Activated CD4-positive, alpha-beta T cell treated with anti-CD3 and anti-CD28 coated beads for 48 hours (primary cell): ENCODE measurements at regions not wholly inside any gene's neighbourhood (a gene's known extent, or its start where the extent isn't known, plus 50 kb on each side); places are given as distances from the start of the nearest gene placed in this dataset.

Experiments used
- DNase-seq: peaks from one replicate; pipeline ENCODE4 v3.0.0-alpha.2; 2020

DNA sequence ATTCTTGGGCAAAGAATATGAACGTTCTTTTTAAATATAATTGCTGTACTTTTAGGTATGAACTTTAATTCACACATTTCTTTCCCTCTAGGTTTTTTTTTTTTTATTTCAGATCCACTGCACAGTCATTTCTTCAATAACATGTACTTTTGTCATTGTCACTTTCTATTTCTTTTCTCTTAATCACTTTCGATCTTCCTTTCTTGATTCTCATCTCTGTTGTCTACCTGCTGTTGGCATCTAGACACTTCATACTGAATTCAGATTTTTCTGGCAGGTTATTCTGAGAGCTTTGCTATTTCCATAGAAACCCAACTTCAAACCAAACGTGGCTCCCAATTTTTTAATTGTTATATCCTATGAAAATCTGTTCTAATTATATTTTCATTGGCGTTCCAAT lies 211.7 kb upstream of the KLF6 start:
- no peak for DNase-seq

DNA sequence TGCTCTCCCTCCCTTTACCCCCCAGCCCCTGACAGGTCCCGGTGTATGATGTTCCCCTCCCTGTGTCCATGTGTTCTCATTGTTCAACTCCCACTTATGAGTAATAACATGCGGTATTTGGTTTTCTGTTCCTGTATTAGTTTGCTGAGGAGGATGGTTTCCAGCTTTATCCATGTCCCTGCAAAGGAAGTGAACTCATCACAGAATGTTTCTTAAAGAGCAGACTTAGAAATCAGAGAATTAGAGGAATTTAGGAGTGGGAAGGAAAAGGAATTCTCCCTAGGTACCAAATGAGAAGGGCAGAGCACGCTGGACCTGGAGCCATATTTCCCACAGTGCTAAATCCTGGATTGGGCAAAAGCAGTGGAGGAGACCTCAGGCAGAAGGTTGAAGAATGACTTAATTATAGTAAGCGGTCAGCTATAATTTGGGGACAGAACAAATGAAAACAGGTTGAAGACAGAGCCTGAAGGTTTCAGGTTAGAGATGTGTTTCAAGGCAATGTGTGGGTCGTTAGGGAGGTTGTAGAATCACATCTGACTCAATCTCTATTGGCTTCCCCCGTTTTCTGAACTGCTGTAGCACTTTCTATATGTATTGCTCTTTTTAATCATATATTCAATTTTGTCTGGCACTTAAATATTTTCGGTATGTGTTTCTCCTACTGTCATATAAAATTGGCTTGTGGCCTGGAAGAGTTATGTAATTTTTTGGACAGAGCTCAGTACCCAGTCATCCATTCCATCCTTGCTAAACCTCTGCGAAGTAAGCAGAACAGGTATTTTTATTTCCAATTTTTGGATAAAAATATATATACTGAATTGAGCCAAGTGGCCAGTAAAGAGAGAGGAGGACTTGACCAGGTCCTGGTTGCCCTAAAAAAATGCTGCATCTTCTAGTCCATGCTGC lies 210.5 kb upstream of the KLF6 start:
- DNase-seq = no peak

GRCh38 chr10:3992382-3993178 lies 207.6 kb upstream of the KLF6 start:
- DNase-seq = no peak

GRCh38 chr10:3990307-3990706 lies 205.3 kb upstream of the KLF6 start:
- DNase-seq = no peak

DNA sequence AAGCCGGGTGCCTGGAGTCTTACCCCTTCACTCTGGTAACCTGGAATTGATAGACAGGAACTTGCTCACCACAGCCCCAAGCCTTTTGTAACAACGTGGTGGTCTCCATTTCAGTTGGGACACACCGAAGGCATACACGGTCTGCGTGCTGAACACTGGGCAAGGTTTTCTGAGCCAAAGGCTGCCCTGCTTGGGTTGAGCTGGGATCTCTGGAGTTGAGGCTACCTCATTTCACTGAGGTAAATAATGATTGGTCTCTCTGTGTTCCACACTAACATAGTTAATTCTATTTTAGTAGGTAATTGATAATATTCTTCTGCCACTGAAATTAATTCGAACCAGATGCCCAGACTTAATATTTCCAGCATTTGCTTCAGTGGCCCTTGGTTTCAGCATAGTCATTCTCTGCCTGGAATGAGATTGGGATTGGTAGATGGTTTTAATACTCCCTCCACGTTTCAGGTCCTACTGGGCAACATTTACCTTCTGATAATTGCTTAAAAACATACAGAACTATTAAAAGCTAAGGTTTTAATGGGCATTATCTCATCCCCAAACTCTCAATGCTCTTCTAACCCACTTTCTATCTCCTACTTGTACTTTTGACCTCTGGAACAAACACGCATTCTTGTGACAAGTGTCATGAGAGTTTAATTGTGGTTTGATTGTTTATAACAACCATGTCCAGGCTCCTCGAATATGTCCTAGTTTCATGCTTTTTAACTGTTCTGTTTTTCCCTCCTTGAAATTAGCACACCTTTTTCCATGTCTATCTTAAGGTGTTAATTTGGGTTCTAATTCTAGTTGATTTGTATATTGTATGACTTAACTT lies 202.3 kb upstream of the KLF6 start:
- no peak for DNase-seq

GRCh38 chr10:3986493-3987142 lies 201.6 kb upstream of the KLF6 start:
- DNase-seq = no peak

DNA sequence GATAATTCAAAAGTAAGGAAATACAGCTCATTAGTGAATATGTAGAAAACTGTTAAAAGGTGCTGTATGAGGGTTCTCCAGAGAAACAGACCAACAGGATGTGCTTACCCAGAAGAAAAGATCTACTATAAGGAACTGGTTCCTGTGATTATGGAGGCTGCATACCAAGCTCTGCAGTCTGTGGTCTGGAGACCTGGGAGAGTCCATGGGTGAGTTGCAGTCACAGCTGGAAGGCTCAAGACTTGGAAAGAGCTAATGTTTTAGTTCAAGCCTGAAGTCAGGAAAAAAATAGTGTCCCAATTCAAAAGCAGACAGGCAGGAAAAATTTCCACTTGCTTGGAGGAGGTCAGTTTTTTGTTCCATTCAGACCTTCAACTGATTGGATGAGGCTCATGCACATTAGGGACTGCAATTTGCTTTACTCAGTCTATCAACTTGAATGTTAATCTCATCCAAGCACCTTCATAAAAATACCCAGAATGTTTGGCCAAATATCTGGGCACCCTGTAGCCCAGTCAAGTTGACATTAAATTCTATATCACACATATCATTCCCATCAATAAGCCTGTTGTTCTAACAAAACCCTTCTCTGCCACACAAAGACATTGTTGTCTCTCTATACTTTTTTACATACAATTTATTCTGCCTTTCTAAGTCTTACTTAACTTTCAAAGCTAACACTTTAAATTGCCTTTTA lies 197.9 kb upstream of the KLF6 start:
- no peak for DNase-seq

DNA sequence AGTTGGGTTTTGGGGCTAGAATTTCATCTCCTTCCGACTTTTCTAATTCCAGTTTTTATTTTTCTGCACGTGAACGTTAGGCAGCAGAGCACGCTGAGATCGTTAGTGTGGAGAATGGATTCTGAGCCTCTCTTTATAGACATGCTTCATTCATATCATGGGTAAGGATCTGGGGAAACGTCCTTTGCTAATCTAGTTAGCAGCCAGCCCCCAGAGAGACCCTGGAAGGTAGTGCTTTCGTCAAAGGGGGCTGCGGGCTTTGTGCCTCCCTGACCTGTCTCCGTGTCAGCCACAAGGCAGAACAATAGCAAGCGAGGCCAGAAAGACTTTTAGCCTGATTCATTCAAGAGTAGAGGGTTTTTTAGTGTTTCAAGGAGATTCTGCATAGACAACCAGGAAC lies 196.3 kb upstream of the KLF6 start:
- DNase-seq = no peak

GRCh38 chr10:3980660-3981059 lies 195.7 kb upstream of the KLF6 start:
- DNase-seq = no peak

GRCh38 chr10:3980144-3980543 lies 195.1 kb upstream of the KLF6 start:
- no peak for DNase-seq

GRCh38 chr10:3978761-3979160 lies 193.8 kb upstream of the KLF6 start:
- no peak for DNase-seq

DNA sequence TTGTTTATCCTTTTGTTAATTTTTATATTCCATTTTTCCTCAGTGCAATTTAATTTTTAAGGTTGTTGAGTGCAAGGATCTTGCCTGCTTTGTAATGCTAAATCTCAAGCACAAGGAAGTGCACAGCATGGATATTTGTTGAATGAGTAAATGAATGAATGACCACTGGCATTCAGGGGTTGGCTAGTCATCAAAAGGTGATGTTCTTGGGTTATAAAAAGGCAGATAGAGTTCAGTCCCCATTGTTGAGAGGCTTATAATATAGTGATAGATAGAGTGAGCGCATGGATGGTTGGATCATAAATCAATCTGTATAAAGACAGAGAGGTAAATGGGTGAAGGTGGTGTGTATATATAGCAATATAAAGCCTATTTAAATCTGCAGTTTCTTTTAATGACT lies 193.2 kb upstream of the KLF6 start:
- DNase-seq = no peak

- no peak for DNase-seq
Measured at GRCh38 chr10:3977761-3978160, 192.8 kb upstream of the KLF6 start.

DNA sequence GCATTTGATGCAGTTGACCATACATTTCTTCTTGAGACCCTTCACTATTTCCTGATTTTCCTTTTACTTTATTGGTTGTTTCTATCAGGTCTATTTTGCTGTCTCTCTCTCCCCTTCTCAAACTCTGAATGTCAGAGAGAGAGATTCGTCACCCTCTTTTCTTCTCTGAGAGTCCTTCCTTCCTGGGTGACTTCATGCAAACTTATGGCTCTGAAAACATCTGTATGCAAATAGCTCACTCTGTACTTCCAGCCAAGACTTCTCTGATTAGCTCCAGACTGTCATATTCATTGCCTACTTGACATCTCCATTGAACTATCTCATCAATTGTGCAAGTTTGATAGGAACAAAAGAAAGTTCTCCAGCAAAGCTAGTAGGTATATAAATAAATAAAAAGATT lies 191.7 kb upstream of the KLF6 start:
- DNase-seq = no peak

DNA sequence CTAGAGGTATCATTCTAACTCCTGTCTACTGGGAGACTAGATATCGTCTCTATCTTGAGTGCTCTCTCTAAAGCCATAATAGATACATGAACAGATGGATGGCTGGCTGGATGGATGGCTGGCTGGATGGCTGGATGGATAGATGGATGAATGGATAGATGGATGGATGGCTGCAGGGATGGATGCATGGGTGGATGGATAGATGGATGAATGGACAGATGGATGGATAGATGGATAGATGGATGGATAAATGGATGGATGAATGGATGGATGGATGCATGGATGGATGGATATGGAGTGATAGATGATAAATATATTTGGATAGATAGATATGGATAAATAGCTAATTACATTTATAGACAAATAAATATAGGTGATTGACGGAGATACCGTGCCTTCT lies 191.2 kb upstream of the KLF6 start:
- DNase-seq = no peak

- DNase-seq = no peak
Measured at GRCh38 chr10:3975016-3975415, 190.0 kb upstream of the KLF6 start.

- DNase-seq = peak; percentile 55
Measured at GRCh38 chr10:3972460-3973301, 187.7 kb upstream of the KLF6 start.

- no peak for DNase-seq
Measured at GRCh38 chr10:3971713-3972112, 186.7 kb upstream of the KLF6 start.

GRCh38 chr10:3969876-3970666 lies 185.1 kb upstream of the KLF6 start:
- DNase-seq = no peak

- no peak for DNase-seq
Measured at GRCh38 chr10:3968727-3969126, 183.7 kb upstream of the KLF6 start.
